GM12872 (cell line): ENCODE measurements at regions not wholly inside any gene's neighbourhood (a gene's known extent, or its start where the extent isn't known, plus 50 kb on each side); places are given as distances from the start of the nearest gene placed in this dataset.

Experiments
- CTCF ChIP-seq: IDR thresholded peaks from 3 replicates; pipeline ENCODE4 v1.5.1; 2011; ENCODE audit warnings: low read depth, mild to moderate bottlenecking, low read length, moderate library complexity; ENCODE audit not compliant: insufficient read depth

DNA sequence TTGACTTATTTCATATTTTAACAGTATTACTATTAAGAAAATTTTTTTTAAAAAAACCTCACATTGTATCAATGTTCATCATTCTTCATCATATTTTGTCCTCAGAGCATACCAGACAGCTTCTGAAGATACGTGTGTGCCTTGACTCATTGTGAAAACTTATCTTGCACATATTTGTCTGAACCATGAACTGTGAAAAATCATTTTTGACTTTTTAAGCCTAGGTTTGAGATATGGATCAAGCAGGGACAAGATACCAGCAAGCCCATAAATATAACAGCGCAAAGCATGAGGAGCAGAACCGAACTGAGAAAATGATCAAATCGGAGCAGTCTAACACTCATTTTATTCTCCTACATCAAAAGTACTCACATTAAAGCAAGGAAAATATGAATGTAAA, 506.0 kb downstream of the BRINP3 start:
- no peak for TF ChIP-seq CTCF

GRCh38 chr1:189977184-189977583, 500.5 kb downstream of the BRINP3 start:
- TF ChIP-seq CTCF = peak; percentile 18; the same call in 1 of the 3 replicates

DNA sequence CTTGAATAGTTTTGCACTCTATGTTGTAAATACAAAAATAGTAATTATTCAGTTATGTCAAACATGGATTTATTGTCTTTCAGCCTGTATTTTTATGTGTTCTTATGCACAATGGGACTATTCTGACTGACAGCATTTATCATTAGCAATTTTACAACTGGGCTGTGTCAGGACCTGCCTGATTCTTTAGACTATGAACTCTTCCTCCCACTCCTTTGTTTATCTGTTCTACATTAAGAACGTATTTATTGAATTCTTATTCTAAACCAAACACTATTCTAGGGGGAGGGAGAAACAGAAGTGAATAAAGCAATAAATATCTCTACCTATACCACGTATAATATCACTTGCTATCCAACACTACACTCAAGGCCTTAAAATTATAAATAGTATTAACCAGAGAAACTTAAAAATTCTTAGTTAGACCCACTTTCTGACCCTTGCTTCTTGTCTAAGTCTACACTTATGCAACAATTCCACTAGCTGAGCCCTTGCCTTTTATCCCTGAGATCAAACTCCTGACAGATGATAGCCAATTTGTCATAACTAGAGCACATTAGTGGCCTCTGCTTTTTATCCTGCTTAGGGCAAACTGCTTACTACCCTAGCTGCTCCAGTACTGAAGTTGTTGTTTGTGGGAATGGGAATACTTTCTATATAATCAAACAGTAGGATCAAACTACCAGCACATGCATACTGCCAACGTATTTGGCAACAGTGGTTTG, 494.3 kb downstream of the BRINP3 start:
- no peak for TF ChIP-seq CTCF

GRCh38 chr1:189986516-189986915, 491.1 kb downstream of the BRINP3 start:
- no peak for TF ChIP-seq CTCF

DNA sequence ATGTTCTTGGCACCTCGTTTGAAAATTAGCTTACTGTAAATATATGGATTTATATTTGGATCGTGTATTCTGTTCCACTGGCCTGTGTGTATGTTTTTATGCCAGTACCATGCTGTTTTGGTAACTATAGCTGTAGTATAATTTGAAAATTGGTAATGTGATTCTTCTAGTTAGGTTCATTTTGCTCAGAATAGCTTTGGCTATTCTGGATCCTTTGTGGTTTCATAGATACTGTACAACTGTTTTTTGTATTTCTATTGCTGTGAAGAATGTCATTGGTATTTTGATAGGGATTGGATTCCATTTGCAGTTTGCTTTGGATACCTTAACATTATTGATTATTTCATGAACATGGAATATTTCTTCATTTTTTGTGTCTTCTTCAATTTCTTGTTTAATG, 490.2 kb downstream of the BRINP3 start:
- no peak for TF ChIP-seq CTCF

DNA sequence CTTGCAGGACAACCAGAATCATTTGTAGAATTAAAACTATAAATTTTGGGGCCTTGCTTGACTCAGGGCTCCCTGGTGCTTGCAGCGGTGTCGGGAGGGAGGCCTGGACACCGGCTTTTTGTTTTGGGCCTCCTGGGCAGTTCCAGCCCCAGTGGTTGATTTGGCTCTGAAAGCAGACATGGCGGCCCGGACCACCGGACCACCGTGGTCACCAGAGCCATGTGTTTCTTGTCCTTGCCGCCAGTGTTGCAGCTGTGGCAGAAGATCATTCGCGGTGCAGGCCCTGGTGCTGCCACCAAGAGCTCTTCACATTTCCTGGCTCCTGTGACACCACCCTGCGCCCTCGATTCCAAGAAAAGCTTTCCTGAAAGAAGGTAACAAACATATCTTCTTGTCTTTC, 484.8 kb downstream of the BRINP3 start:
- no peak for TF ChIP-seq CTCF

DNA sequence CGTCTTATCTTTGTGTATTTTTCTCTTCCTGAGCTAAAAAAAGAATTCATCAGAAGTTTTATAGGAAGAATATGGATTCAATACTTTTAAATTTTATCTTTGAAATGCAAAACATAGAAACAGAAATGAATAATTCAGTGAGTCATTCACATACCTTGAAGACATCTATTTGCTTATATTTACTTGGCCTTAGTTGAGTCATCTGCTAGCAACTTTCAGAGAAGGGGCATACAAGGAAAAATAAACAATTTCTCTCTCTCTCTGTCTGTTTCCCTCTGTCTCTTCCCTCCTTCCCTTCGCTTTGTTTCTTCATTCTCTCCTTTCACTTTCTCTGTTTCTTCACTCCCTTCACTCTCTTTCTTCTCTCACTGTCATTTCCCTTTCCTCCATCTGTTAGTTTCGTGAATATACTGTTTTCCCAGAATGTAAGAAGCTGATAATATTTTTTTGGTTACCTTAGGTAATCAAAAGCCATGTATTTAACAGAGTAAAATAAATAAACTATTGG, 477.2 kb downstream of the BRINP3 start:
- TF ChIP-seq CTCF = no peak
